Caco-2 (cell line): ENCODE measurements at regions not wholly inside any gene's neighbourhood (a gene's known extent, or its start where the extent isn't known, plus 50 kb on each side); places are given as distances from the start of the nearest gene placed in this dataset.

ENCODE experiments used
- BruUV-seq: library from RNA; stranded (reverse); fragments of 400-500 nt; replicated peaks from 2 replicates; lab custom pipeline; 2021; lab: Mats Ljungman, UMichigan
- CTCF ChIA-PET: fragments of 300-600 bp; sonication (Branson Sonifier 250); formaldehyde crosslinking; loops from one replicate; lab custom pipeline; 2022; ENCODE audit warnings: antibody characterized with exemption; lab: Charles Lee
- POLR2A ChIA-PET: fragments of 300-600 bp; sonication (Branson Sonifier 250); formaldehyde crosslinking; loops from one replicate; lab custom pipeline; 2022; ENCODE audit warnings: antibody characterized with exemption; lab: Charles Lee
- DNase-seq, 2 experiments: peaks; one replicate each; pipeline versions ENCODE4 v3.0.0 to v3.0.0-alpha.2; 2020 to 2022
- H3K27me3 ChIP-seq: replicated peaks from 2 replicates; pipeline ENCODE4 v1.6.0; 2011; ENCODE audit warnings: low read length; ENCODE audit not compliant: control insufficient read depth, insufficient read depth
- H3K36me3 ChIP-seq: 2 replicates; pipeline ENCODE4 v1.5.1; 2011; ENCODE audit warnings: low read length; ENCODE audit not compliant: control insufficient read depth, insufficient read depth
- H3K4me1 ChIP-seq: fragments of 250-450 bp; sonication (Bioruptor Pico); 2 replicates; pipeline ENCODE4 v1.5.1; 2020; ENCODE audit warnings: mild to moderate bottlenecking
- H3K4me3 ChIP-seq: 2 replicates; pipeline ENCODE4 v1.5.1; 2011; ENCODE audit warnings: low read depth, mild to moderate bottlenecking, control low read depth, low read length
- H3K9me3 ChIP-seq: fragments of 250-450 bp; sonication (Bioruptor Pico); 2 replicates; pipeline ENCODE4 v1.5.1; 2020; ENCODE audit warnings: mild to moderate bottlenecking, moderate library complexity
- H3K27ac Mint-ChIP-seq: one replicate; pipeline ENCODE4 v1.8.0; 2022; ENCODE audit warnings: mixed read lengths; ENCODE audit not compliant: unreplicated experiment
- H3K27me3 Mint-ChIP-seq: one replicate; pipeline ENCODE4 v1.8.0; 2022; ENCODE audit warnings: mixed read lengths; ENCODE audit not compliant: insufficient read depth, unreplicated experiment
- H3K36me3 Mint-ChIP-seq: one replicate; pipeline ENCODE4 v1.8.0; 2022; ENCODE audit warnings: mild to moderate bottlenecking, mixed read lengths; ENCODE audit not compliant: insufficient read depth, unreplicated experiment
- H3K4me1 Mint-ChIP-seq: one replicate; pipeline ENCODE4 v1.8.0; 2022; ENCODE audit warnings: low read depth, mixed read lengths; ENCODE audit not compliant: unreplicated experiment
- H3K4me3 Mint-ChIP-seq: one replicate; pipeline ENCODE4 v1.8.0; 2022; ENCODE audit warnings: mild to moderate bottlenecking, moderate library complexity, mixed read lengths; ENCODE audit not compliant: unreplicated experiment
- H3K9me3 Mint-ChIP-seq: one replicate; pipeline ENCODE4 v1.8.0; 2022; ENCODE audit warnings: mixed read lengths; ENCODE audit not compliant: unreplicated experiment
- CTCF ChIP-seq, 2 experiments: fragments of 200-600 bp in 1 of 2; IDR thresholded peaks; 1 replicate in 1 of 2; 2 replicates in 1 of 2; pipeline versions ENCODE4 v1.5.1 to v1.8.0; 2011 to 2022; ENCODE audit warnings: antibody characterized with exemption in 1 of 2, control low read depth in 1 of 2, inconsistent platforms in 1 of 2, low read depth in 1 of 2, low read length in 1 of 2, mild to moderate bottlenecking in 1 of 2, moderate library complexity in 1 of 2; ENCODE audit not compliant: insufficient read depth in 1 of 2, severe bottlenecking in 1 of 2, unreplicated experiment in 1 of 2
- intact Hi-C: fragments of 100-400 bp; cut with micrococcal nuclease; formaldehyde crosslinking; loops from one replicate; pipeline ENCODE4 v1.10.0; 2022; ENCODE audit not compliant: unreplicated experiment

GRCh38 chr6:78611102-78611620, 256.2 kb upstream of the IRAK1BP1 start:
- H3K4me1 ChIP-seq, result no peaks in the 10 kb centered on the region
- POLR2A ChIA-PET, result no interaction called here
- no peak for DNase-seq
- CTCF ChIA-PET, result no interaction called here
- Mint-ChIP-seq H3K4me1 (no peaks in the 10 kb centered on the region), H3K4me3 (no peak overlapping the region), H3K27me3 (no peaks in the 10 kb centered on the region), H3K36me3 (no peaks in the 10 kb centered on the region), H3K27ac (no peak overlapping the region), H3K9me3 (no peaks in the 10 kb centered on the region)
- no peaks in the 10 kb centered on the region for H3K27me3 ChIP-seq
- intact Hi-C loops, result no loop called here
- no peak for TF ChIP-seq CTCF (IDR thresholded peaks at IDR 0.05; ENCODE audit: insufficient read depth in 1 of 2, low read depth in 1 of 2, low read length in 1 of 2, severe bottlenecking in 1 of 2, unreplicated experiment in 1 of 2)
- H3K4me3 ChIP-seq, result no peak overlapping the region
- no peaks in the 10 kb centered on the region for H3K9me3 ChIP-seq
- no peaks in the 10 kb centered on the region for H3K36me3 ChIP-seq
- no TSS peak for BruUV-seq

GRCh38 chr6:78611886-78612480, 255.4 kb upstream of the IRAK1BP1 start:
- Mint-ChIP-seq H3K36me3 (no peaks in the 10 kb centered on the region), H3K9me3 (no peaks in the 10 kb centered on the region), H3K4me3 (no peak overlapping the region), H3K27me3 (no peaks in the 10 kb centered on the region), H3K4me1 (no peaks in the 10 kb centered on the region), H3K27ac (no peak overlapping the region)
- BruUV-seq, result no TSS peak
- H3K4me3 ChIP-seq, result no peak overlapping the region
- H3K36me3 ChIP-seq, result no peaks in the 10 kb centered on the region
- H3K9me3 ChIP-seq, result no peaks in the 10 kb centered on the region
- ChIA-PET CTCF (no interaction called here), POLR2A (no interaction called here)
- peak; percentile 33 to 64 for TF ChIP-seq CTCF (IDR thresholded peaks at IDR 0.05; ENCODE audit: insufficient read depth in 1 of 2, low read depth in 1 of 2, low read length in 1 of 2, severe bottlenecking in 1 of 2, unreplicated experiment in 1 of 2)
- no peaks in the 10 kb centered on the region for H3K27me3 ChIP-seq
- H3K4me1 ChIP-seq, result no peaks in the 10 kb centered on the region
- DNase-seq, result no peak
- intact Hi-C loops, result no loop called here

- Histone ChIP-seq H3K36me3 (no peaks in the 10 kb centered on the region), H3K9me3 (no peaks in the 10 kb centered on the region), H3K27me3 (no peaks in the 10 kb centered on the region), H3K4me3 (no peak overlapping the region), H3K4me1 (peaks cover 8% of the 10 kb centered on the region; the same call in 1 of the 2 replicates)
- Mint-ChIP-seq H3K9me3 (no peaks in the 10 kb centered on the region), H3K27ac (no peak overlapping the region), H3K27me3 (no peaks in the 10 kb centered on the region), H3K4me3 (no peak overlapping the region), H3K4me1 (no peaks in the 10 kb centered on the region), H3K36me3 (no peaks in the 10 kb centered on the region)
- ChIA-PET POLR2A (no interaction called here), CTCF (no interaction called here)
- no peak for TF ChIP-seq CTCF (IDR thresholded peaks at IDR 0.05; ENCODE audit: insufficient read depth in 1 of 2, low read depth in 1 of 2, low read length in 1 of 2, severe bottlenecking in 1 of 2, unreplicated experiment in 1 of 2)
- no TSS peak for BruUV-seq
- intact Hi-C loops, result no loop called here
- no peak for DNase-seq
These were observed 252.4 kb upstream of the IRAK1BP1 start for GRCh38 chr6:78614961-78615360.
